MCF 10A (cell line): ENCODE measurements at regions not wholly inside any gene's neighbourhood (a gene's known extent, or its start where the extent isn't known, plus 50 kb on each side); places are given as distances from the start of the nearest gene placed in this dataset.

Source experiments
- BruUV-seq: library from RNA; stranded (reverse); fragments of 400-500 nt; replicated peaks from 2 replicates; lab custom pipeline; 2021; lab: Mats Ljungman, UMichigan
- CTCF ChIA-PET: fragments of 300-600 bp; sonication (Branson Sonifier 250); formaldehyde crosslinking; extraction: SDS; loops from one replicate; lab custom pipeline; 2021; ENCODE audit warnings: antibody characterized with exemption, inconsistent platforms; lab: Yijun Ruan, JAX
- POLR2A ChIA-PET: fragments of 300-600, 350-650 bp; sonication (Branson Sonifier 250); formaldehyde crosslinking; extraction: SDS; loops from one replicate; lab custom pipeline; 2020; ENCODE audit warnings: antibody characterized with exemption, inconsistent platforms; lab: Yijun Ruan, JAX
- DNase-seq: peaks from one replicate; pipeline ENCODE4 v3.0.0-alpha.2; 2018; ENCODE audit not compliant: unreplicated experiment
- H3K27ac Mint-ChIP-seq: one replicate; pipeline ENCODE4 v1.8.0; 2022; ENCODE audit warnings: mild to moderate bottlenecking, low read depth, mixed read lengths; ENCODE audit not compliant: unreplicated experiment
- H3K27me3 Mint-ChIP-seq: one replicate; pipeline ENCODE4 v1.8.0; 2022; ENCODE audit warnings: mixed read lengths; ENCODE audit not compliant: insufficient read depth, unreplicated experiment
- H3K36me3 Mint-ChIP-seq: one replicate; pipeline ENCODE4 v1.8.0; 2022; ENCODE audit warnings: mild to moderate bottlenecking, moderate library complexity, mixed read lengths; ENCODE audit not compliant: insufficient read depth, unreplicated experiment
- H3K4me1 Mint-ChIP-seq: one replicate; pipeline ENCODE4 v1.8.0; 2022; ENCODE audit warnings: mixed read lengths; ENCODE audit not compliant: insufficient read depth, unreplicated experiment
- H3K4me3 Mint-ChIP-seq: one replicate; pipeline ENCODE4 v1.8.0; 2022; ENCODE audit warnings: mild to moderate bottlenecking, moderate library complexity, mixed read lengths; ENCODE audit not compliant: unreplicated experiment
- H3K9me3 Mint-ChIP-seq: one replicate; pipeline ENCODE4 v1.8.0; 2022; ENCODE audit warnings: mixed read lengths; ENCODE audit not compliant: unreplicated experiment
- intact Hi-C: fragments of 100-400 bp; cut with micrococcal nuclease; formaldehyde crosslinking; loops from 2 replicates; pipeline ENCODE4 v1.14.1; 2022
- TF ChIP-seq, protein P1 (sequence below): fragments of 200-600 bp; IDR thresholded peaks from one replicate; pipeline ENCODE4 v1.8.0; 2022; ENCODE audit warnings: antibody characterized with exemption, mild to moderate bottlenecking; ENCODE audit not compliant: unreplicated experiment

DNA sequence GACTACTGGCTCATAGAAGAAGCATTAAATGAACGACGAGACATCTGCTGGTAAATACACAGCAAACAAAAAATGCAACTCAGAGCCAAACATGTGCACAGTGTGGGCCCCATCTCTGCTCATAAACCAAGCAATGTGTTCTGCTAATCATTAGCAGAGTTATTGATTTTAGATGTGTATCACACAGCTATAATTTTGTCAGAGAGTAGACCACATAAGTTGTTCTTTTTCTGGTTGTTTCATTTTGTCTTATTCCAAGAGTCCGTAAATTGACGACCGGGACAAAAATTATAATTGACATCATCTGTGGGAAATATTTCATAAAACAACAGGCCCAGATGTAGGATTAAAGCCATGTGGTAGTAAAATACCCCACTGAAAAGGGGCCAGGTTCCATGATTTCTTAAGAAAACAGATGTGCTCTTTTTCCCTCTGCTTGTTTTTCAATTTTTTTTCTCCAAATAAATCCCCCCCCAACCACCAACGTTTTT is 423.6 kb downstream of the HAO1 start:
- ChIA-PET CTCF (no interaction called here), POLR2A (interaction anchor here (0.6 kb wide), 1 partner anchor 11 kb away, joined by 3 read pairs; no protein-coding TSS in a partner anchor)
- no peaks in the 10 kb centered on the region for H3K9me3 Mint-ChIP-seq
- H3K4me3 Mint-ChIP-seq: no peak overlapping the region
- H3K27ac Mint-ChIP-seq: no peak overlapping the region
- intact Hi-C loops: no loop called here
- H3K36me3 Mint-ChIP-seq: no peaks in the 10 kb centered on the region
- H3K27me3 Mint-ChIP-seq: no peaks in the 10 kb centered on the region
- peaks cover 7% of the 10 kb centered on the region for H3K4me1 Mint-ChIP-seq
- DNase-seq: no peak
- no TSS peak for BruUV-seq
- TF ChIP-seq, protein P1, sequence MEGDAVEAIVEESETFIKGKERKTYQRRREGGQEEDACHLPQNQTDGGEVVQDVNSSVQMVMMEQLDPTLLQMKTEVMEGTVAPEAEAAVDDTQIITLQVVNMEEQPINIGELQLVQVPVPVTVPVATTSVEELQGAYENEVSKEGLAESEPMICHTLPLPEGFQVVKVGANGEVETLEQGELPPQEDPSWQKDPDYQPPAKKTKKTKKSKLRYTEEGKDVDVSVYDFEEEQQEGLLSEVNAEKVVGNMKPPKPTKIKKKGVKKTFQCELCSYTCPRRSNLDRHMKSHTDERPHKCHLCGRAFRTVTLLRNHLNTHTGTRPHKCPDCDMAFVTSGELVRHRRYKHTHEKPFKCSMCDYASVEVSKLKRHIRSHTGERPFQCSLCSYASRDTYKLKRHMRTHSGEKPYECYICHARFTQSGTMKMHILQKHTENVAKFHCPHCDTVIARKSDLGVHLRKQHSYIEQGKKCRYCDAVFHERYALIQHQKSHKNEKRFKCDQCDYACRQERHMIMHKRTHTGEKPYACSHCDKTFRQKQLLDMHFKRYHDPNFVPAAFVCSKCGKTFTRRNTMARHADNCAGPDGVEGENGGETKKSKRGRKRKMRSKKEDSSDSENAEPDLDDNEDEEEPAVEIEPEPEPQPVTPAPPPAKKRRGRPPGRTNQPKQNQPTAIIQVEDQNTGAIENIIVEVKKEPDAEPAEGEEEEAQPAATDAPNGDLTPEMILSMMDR: no peak

DNA sequence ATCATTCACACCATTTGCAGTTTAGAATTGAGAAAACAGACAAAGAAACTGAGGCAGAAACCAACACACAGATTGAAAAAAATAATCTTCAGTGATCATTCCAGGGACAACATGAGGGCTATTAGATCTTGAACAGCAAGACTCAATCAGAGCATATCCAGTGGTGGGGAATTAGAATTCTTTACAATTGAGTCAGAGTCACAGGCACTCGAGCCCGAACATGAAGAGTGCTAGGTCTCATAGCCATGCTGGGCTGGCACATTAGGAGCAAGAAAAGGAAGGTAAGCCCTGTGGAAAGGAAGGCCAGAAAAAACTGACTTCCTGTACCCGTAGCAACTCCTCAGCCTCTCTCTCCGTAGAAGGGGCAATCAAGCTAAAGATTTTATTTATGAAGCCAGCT is 419.9 kb downstream of the HAO1 start:
- Mint-ChIP-seq H3K36me3 (no peaks in the 10 kb centered on the region), H3K4me1 (peaks cover 7% of the 10 kb centered on the region), H3K9me3 (no peaks in the 10 kb centered on the region), H3K27me3 (no peaks in the 10 kb centered on the region), H3K4me3 (no peak overlapping the region), H3K27ac (no peak overlapping the region)
- CTCF ChIA-PET: interaction anchor here (0.6 kb wide), 1 partner anchor 72 kb away, joined by 3 read pairs; no protein-coding TSS in a partner anchor
- intact Hi-C loops: no loop called here
- TF ChIP-seq, protein P1: no peak
- DNase-seq: no peak
- no TSS peak for BruUV-seq
- POLR2A ChIA-PET: interaction anchor here (1.2 kb wide), 1 partner anchor 73 kb away, joined by 3 read pairs; no protein-coding TSS in a partner anchor

DNA sequence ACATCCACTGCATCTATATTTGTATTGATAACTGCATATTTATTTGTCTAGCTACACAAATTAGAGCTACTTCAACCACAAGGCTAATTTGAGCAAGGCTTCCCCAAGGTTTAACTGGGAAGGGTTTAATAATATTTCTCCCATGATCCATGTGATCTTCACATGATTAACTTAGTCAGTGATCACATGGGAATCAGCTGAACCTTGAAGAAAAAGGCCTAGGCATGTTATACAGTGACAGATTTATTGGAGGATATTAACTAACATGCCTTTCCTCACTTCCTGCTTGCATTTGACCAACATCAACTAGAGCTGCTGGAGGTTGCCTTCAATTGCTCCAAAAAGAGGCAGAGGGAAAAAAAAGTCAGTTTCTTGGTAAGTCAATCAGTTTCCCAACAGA is 417.0 kb downstream of the HAO1 start:
- no peaks in the 10 kb centered on the region for H3K27me3 Mint-ChIP-seq
- DNase-seq: no peak
- H3K27ac Mint-ChIP-seq: no peak overlapping the region
- H3K9me3 Mint-ChIP-seq: no peaks in the 10 kb centered on the region
- H3K36me3 Mint-ChIP-seq: no peaks in the 10 kb centered on the region
- intact Hi-C loops: no loop called here
- H3K4me1 Mint-ChIP-seq: peaks cover 7% of the 10 kb centered on the region
- BruUV-seq: no TSS peak
- POLR2A ChIA-PET: interaction anchor here (0.7 to 1.2 kb wide), 2 partner anchors 12 to 116 kb away, joined by 3 read pairs; no protein-coding TSS in a partner anchor
- TF ChIP-seq, protein P1: no peak
- H3K4me3 Mint-ChIP-seq: no peak overlapping the region
- CTCF ChIA-PET: no interaction called here

DNA sequence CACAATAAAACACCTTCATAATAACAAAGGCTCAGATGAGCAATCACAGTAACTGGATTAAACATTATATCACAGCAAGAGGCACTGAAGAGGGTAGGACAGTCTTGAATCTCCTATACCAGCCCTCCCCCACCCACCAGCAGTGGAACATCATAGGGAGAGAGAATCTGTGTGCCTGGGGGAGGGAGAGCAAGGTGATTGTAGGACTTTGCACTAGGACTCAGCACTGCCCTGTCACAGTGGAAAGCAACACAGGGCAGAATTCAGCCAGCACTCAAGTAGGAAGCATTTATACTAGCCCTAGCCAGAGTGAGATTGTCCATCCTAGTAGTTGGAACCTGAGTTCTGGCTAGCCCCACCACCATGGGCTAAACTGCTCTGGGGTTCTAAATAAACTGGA is 400.2 kb downstream of the HAO1 start:
- intact Hi-C loops: no loop called here
- no TSS peak for BruUV-seq
- ChIA-PET POLR2A (interaction anchor here (0.8 kb wide), 1 partner anchor 46 kb away, joined by 3 read pairs; no protein-coding TSS in a partner anchor), CTCF (no interaction called here)
- TF ChIP-seq, protein P1: no peak
- Mint-ChIP-seq H3K36me3 (no peaks in the 10 kb centered on the region), H3K4me1 (peaks cover 6% of the 10 kb centered on the region), H3K27ac (no peak overlapping the region), H3K4me3 (no peak overlapping the region), H3K9me3 (peaks cover 9% of the 10 kb centered on the region), H3K27me3 (no peaks in the 10 kb centered on the region)
- DNase-seq: no peak
